GM23338 (cell line): ENCODE measurements at regions not wholly inside any gene's neighbourhood (a gene's known extent, or its start where the extent isn't known, plus 50 kb on each side); places are given as distances from the start of the nearest gene placed in this dataset.

Source experiments
- ATAC-seq: fragments of 200-7000 bp; cut with Tn5 transposase; 3 replicates; pipeline ENCODE4 v1.9.1; 2020
- DNase-seq: peaks from one replicate; pipeline ENCODE4 v3.0.0-alpha.2; 2015; ENCODE audit warnings: low spot score
- H2AFZ ChIP-seq: fragments of 200-600 bp; sonication (generic); 2 replicates; pipeline ENCODE4 v1.8.0; 2016; ENCODE audit warnings: antibody characterized with exemption, mild to moderate bottlenecking, moderate library complexity
- H3F3A ChIP-seq: fragments of 200-600 bp; sonication (generic); replicated peaks from 2 replicates; pipeline ENCODE4 v1.8.0; 2017; ENCODE audit warnings: antibody characterized with exemption, mixed run types, low read depth
- H3K27ac ChIP-seq: fragments of 200-600 bp; sonication (generic); 2 replicates; pipeline ENCODE4 v1.6.1; 2016; ENCODE audit warnings: low read depth
- H3K27me3 ChIP-seq: fragments of 200-600 bp; sonication (generic); 2 replicates; pipeline ENCODE4 v1.8.0; 2016; ENCODE audit warnings: mild to moderate bottlenecking, mixed run types, moderate library complexity; ENCODE audit not compliant: insufficient read depth
- H3K36me3 ChIP-seq: fragments of 200-600 bp; sonication (generic); 2 replicates; pipeline ENCODE4 v1.8.0; 2016; ENCODE audit warnings: mild to moderate bottlenecking; ENCODE audit not compliant: insufficient read depth
- H3K4me1 ChIP-seq: fragments of 200-600 bp; sonication (generic); 2 replicates; pipeline ENCODE4 v1.8.0; 2016; ENCODE audit warnings: mild to moderate bottlenecking, moderate library complexity; ENCODE audit not compliant: insufficient read depth
- H3K4me2 ChIP-seq: fragments of 200-600 bp; sonication (generic); 2 replicates; pipeline ENCODE4 v1.7.1; 2017; ENCODE audit warnings: mixed run types
- H3K4me3 ChIP-seq: fragments of 200-600 bp; sonication (generic); 2 replicates; pipeline ENCODE4 v1.6.1; 2016; ENCODE audit warnings: mixed run types
- H3K79me2 ChIP-seq: fragments of 200-600 bp; sonication (generic); replicated peaks from 2 replicates; pipeline ENCODE4 v1.8.0; 2017; ENCODE audit warnings: mild to moderate bottlenecking; ENCODE audit not compliant: insufficient read depth
- H3K9me2 ChIP-seq: fragments of 200-600 bp; sonication (generic); 2 replicates; pipeline ENCODE4 v1.8.0; 2017; ENCODE audit not compliant: insufficient read depth
- H4K20me1 ChIP-seq: fragments of 200-600 bp; sonication (generic); replicated peaks from 2 replicates; pipeline ENCODE4 v1.8.0; 2017; ENCODE audit warnings: mild to moderate bottlenecking; ENCODE audit not compliant: insufficient read depth
- H3K27ac Mint-ChIP-seq: 2 replicates; pipeline ENCODE4 v1.8.0; 2020; ENCODE audit warnings: inconsistent platforms, mild to moderate bottlenecking, moderate library complexity, mixed read lengths
- H3K27me3 Mint-ChIP-seq: 3 replicates; pipeline ENCODE4 v1.8.0; 2022; ENCODE audit warnings: low read depth, mild to moderate bottlenecking, moderate library complexity, mixed read lengths, inconsistent platforms; ENCODE audit not compliant: insufficient read depth, poor library complexity
- H3K36me3 Mint-ChIP-seq: 3 replicates; pipeline ENCODE4 v1.8.0; 2021; ENCODE audit warnings: low read depth, mild to moderate bottlenecking, inconsistent platforms, moderate library complexity, mixed read lengths
- H3K4me1 Mint-ChIP-seq: 3 replicates; pipeline ENCODE4 v1.8.0; 2020; ENCODE audit warnings: mild to moderate bottlenecking, inconsistent platforms, mixed read lengths
- H3K4me3 Mint-ChIP-seq: 3 replicates; pipeline ENCODE4 v1.8.0; 2021; ENCODE audit warnings: moderate library complexity, mild to moderate bottlenecking, inconsistent platforms, mixed read lengths
- H3K9me3 Mint-ChIP-seq: 3 replicates; pipeline ENCODE4 v1.8.0; 2020; ENCODE audit warnings: moderate library complexity, mild to moderate bottlenecking, inconsistent platforms, mixed read lengths
- CREB1 ChIP-seq: fragments of 250-450 bp; sonication (Bioruptor Pico); IDR thresholded peaks from 2 replicates; pipeline ENCODE4 v1.5.0; 2020; ENCODE audit warnings: low read depth, mild to moderate bottlenecking, moderate library complexity
- CTCF ChIP-seq, 2 experiments: fragments of 200-600 bp in 1 of 2; sonication (generic) in 1 of 2; conservative IDR thresholded peaks; 2 replicates each; pipeline versions ENCODE4 v1.5.1 to v1.6.1; 2016 to 2017; ENCODE audit warnings: antibody characterized with exemption in 2 of 2, low read depth in 2 of 2, mild to moderate bottlenecking in 2 of 2, moderate library complexity in 1 of 2
- EZH2 ChIP-seq: fragments of 200-600 bp; sonication (generic); IDR thresholded peaks from one replicate; pipeline ENCODE4 v1.8.0; 2017; ENCODE audit warnings: antibody characterized with exemption, mild to moderate bottlenecking, low read depth; ENCODE audit not compliant: unreplicated experiment
- EZH2phosphoT487 ChIP-seq: fragments of 200-600 bp; sonication (generic); IDR thresholded peaks from one replicate; pipeline ENCODE4 v1.8.1; 2018; ENCODE audit warnings: antibody characterized with exemption; ENCODE audit not compliant: unreplicated experiment
- JUNB ChIP-seq: IDR thresholded peaks from one replicate; pipeline ENCODE4 v1.6.1; 2016; ENCODE audit warnings: antibody characterized with exemption; ENCODE audit not compliant: unreplicated experiment
- POLR2AphosphoS5 ChIP-seq: IDR thresholded peaks from 2 replicates; pipeline ENCODE4 v1.6.1; 2016; ENCODE audit warnings: antibody characterized with exemption, low read depth
- REST ChIP-seq: IDR thresholded peaks from one replicate; pipeline ENCODE4 v1.6.1; 2018; ENCODE audit warnings: antibody characterized with exemption; ENCODE audit not compliant: unreplicated experiment
- ZNF114 ChIP-seq: fragments of 250-450 bp; sonication (Bioruptor Pico); IDR thresholded peaks from 2 replicates; pipeline ENCODE4 v1.5.0; 2020; ENCODE audit warnings: mild to moderate bottlenecking, moderate library complexity
- ZNF331 ChIP-seq: fragments of 250-450 bp; sonication (Bioruptor Pico); IDR thresholded peaks from 2 replicates; pipeline ENCODE4 v1.5.0; 2020; ENCODE audit warnings: low read depth, mild to moderate bottlenecking, moderate library complexity
- TF ChIP-seq, protein P1 (sequence below): fragments of 250-450 bp; sonication (Bioruptor Pico); IDR thresholded peaks from 2 replicates; pipeline ENCODE4 v1.5.0; 2020; ENCODE audit warnings: mild to moderate bottlenecking, moderate library complexity

DNA sequence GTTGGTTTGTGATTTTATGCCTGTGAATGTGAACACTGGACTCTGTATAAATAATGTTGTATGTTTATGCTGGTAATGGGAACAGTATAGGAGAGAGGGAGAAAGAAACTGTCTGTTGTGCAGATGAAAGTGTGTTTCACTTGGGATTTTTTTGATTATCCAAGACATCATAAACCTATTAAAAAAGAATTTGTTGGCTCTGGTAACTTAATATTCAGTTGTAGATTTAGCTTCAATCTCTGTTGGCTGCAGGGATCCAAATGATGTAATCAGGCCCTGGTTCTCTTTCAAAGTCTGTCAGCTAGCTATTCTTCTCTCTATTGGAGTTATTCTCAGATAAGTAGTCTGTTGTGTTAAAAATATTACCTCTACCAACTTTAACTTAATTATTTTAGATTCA, 168.8 kb upstream of the RHOBTB1 start:
- H3F3A ChIP-seq = no peaks in the 10 kb centered on the region
- Mint-ChIP-seq H3K27ac (no peak overlapping the region), H3K4me1 (no peaks in the 10 kb centered on the region), H3K9me3 (no peaks in the 10 kb centered on the region), H3K4me3 (no peak overlapping the region), H3K36me3 (no peaks in the 10 kb centered on the region), H3K27me3 (no peaks in the 10 kb centered on the region)
- no peak overlapping the region for H3K4me3 ChIP-seq
- ATAC-seq (no peak), DNase-seq (no peak)
- H2AFZ ChIP-seq = no peak overlapping the region
- no peak overlapping the region for H3K4me2 ChIP-seq
- no peak for TF ChIP-seq ZNF114 (CRISPR knock-in tag)
- 0 out of 2 replicates have a peak, but pooled peaks cover 3% of the 10 kb centered on the region for H3K9me2 ChIP-seq
- H3K79me2 ChIP-seq = no peaks in the 10 kb centered on the region
- H3K36me3 ChIP-seq = no peaks in the 10 kb centered on the region
- H3K4me1 ChIP-seq = no peaks in the 10 kb centered on the region
- no peaks in the 10 kb centered on the region for H4K20me1 ChIP-seq
- no peaks in the 10 kb centered on the region for H3K27me3 ChIP-seq
- no peak overlapping the region for H3K27ac ChIP-seq

- Histone ChIP-seq H2AFZ (no peak overlapping the region), H3F3A (no peaks in the 10 kb centered on the region), H3K4me3 (no peak overlapping the region), H3K36me3 (no peaks in the 10 kb centered on the region), H3K4me2 (no peak overlapping the region), H4K20me1 (no peaks in the 10 kb centered on the region), H3K27ac (no peak overlapping the region), H3K9me2 (0 out of 2 replicates have a peak, but pooled peaks cover 3% of the 10 kb centered on the region), H3K27me3 (no peaks in the 10 kb centered on the region), H3K4me1 (no peaks in the 10 kb centered on the region), H3K79me2 (no peaks in the 10 kb centered on the region)
- no peaks in the 10 kb centered on the region for H3K4me1 Mint-ChIP-seq
- no peaks in the 10 kb centered on the region for H3K27me3 Mint-ChIP-seq
- no peak overlapping the region for H3K27ac Mint-ChIP-seq
- ATAC-seq (no peak), DNase-seq (no peak)
- no peak overlapping the region for H3K4me3 Mint-ChIP-seq
- H3K9me3 Mint-ChIP-seq = no peaks in the 10 kb centered on the region
- no peaks in the 10 kb centered on the region for H3K36me3 Mint-ChIP-seq
- TF ChIP-seq CREB1 (CRISPR knock-in tag) (no peak), ZNF331 (CRISPR knock-in tag) (no peak), EZH2 (no peak), REST (no peak), CTCF (conservative IDR thresholded peaks at IDR 0.05; ENCODE audit: low read depth in 2 of 2) (no peak), JUNB (no peak), POLR2AphosphoS5 (no peak), EZH2phosphoT487 (no peak)
- TF ChIP-seq, protein P1, sequence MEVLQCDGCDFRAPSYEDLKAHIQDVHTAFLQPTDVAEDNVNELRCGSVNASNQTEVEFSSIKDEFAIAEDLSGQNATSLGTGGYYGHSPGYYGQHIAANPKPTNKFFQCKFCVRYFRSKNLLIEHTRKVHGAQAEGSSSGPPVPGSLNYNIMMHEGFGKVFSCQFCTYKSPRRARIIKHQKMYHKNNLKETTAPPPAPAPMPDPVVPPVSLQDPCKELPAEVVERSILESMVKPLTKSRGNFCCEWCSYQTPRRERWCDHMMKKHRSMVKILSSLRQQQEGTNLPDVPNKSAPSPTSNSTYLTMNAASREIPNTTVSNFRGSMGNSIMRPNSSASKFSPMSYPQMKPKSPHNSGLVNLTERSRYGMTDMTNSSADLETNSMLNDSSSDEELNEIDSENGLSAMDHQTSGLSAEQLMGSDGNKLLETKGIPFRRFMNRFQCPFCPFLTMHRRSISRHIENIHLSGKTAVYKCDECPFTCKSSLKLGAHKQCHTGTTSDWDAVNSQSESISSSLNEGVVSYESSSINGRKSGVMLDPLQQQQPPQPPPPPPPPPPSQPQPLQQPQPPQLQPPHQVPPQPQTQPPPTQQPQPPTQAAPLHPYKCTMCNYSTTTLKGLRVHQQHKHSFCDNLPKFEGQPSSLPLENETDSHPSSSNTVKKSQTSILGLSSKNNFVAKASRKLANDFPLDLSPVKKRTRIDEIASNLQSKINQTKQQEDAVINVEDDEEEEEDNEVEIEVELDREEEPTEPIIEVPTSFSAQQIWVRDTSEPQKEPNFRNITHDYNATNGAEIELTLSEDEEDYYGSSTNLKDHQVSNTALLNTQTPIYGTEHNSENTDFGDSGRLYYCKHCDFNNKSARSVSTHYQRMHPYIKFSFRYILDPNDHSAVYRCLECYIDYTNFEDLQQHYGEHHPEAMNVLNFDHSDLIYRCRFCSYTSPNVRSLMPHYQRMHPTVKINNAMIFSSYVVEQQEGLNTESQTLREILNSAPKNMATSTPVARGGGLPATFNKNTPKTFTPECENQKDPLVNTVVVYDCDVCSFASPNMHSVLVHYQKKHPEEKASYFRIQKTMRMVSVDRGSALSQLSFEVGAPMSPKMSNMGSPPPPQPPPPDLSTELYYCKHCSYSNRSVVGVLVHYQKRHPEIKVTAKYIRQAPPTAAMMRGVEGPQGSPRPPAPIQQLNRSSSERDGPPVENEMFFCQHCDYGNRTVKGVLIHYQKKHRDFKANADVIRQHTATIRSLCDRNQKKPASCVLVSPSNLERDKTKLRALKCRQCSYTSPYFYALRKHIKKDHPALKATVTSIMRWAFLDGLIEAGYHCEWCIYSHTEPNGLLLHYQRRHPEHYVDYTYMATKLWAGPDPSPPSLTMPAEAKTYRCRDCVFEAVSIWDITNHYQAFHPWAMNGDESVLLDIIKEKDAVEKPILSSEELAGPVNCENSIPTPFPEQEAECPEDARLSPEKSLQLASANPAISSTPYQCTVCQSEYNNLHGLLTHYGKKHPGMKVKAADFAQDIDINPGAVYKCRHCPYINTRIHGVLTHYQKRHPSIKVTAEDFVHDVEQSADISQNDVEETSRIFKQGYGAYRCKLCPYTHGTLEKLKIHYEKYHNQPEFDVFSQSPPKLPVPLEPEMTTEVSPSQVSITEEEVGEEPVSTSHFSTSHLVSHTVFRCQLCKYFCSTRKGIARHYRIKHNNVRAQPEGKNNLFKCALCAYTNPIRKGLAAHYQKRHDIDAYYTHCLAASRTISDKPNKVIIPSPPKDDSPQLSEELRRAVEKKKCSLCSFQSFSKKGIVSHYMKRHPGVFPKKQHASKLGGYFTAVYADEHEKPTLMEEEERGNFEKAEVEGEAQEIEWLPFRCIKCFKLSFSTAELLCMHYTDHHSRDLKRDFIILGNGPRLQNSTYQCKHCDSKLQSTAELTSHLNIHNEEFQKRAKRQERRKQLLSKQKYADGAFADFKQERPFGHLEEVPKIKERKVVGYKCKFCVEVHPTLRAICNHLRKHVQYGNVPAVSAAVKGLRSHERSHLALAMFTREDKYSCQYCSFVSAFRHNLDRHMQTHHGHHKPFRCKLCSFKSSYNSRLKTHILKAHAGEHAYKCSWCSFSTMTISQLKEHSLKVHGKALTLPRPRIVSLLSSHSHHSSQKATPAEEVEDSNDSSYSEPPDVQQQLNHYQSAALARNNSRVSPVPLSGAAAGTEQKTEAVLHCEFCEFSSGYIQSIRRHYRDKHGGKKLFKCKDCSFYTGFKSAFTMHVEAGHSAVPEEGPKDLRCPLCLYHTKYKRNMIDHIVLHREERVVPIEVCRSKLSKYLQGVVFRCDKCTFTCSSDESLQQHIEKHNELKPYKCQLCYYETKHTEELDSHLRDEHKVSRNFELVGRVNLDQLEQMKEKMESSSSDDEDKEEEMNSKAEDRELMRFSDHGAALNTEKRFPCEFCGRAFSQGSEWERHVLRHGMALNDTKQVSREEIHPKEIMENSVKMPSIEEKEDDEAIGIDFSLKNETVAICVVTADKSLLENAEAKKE (CRISPR knock-in tag) = no peak
These were observed 167.0 kb upstream of the RHOBTB1 start for GRCh38 chr10:61110936-61111335.
